Mesothelial cell of epicardium (in vitro differentiated cells): ENCODE measurements at regions not wholly inside any gene's neighbourhood (a gene's known extent, or its start where the extent isn't known, plus 50 kb on each side); places are given as distances from the start of the nearest gene placed in this dataset.

Experiments used
- DNase-seq, 2 experiments: peaks; one replicate each; pipeline ENCODE4 v3.0.0; 2021; ENCODE audit warnings: low spot score in 2 of 2; ENCODE audit not compliant: unreplicated experiment in 2 of 2
- H3K27ac Mint-ChIP-seq: 2 replicates; pipeline ENCODE4 v1.8.0; 2021; ENCODE audit warnings: mixed read lengths
- H3K27me3 Mint-ChIP-seq: 2 replicates; pipeline ENCODE4 v1.8.0; 2021; ENCODE audit warnings: low read depth, mixed read lengths
- H3K36me3 Mint-ChIP-seq: 2 replicates; pipeline ENCODE4 v1.8.0; 2021; ENCODE audit warnings: mixed read lengths
- H3K4me1 Mint-ChIP-seq: 2 replicates; pipeline ENCODE4 v1.8.0; 2021; ENCODE audit warnings: mixed read lengths
- H3K4me3 Mint-ChIP-seq: 2 replicates; pipeline ENCODE4 v1.8.0; 2021; ENCODE audit warnings: mild to moderate bottlenecking, moderate library complexity, mixed read lengths
- H3K9me3 Mint-ChIP-seq: 2 replicates; pipeline ENCODE4 v1.8.0; 2021; ENCODE audit warnings: mixed read lengths
- TF ChIP-seq, protein P1 (sequence below): fragments of 200-600 bp; sonication (generic); IDR thresholded peaks from one replicate; pipeline ENCODE4 v1.5.0; 2021; ENCODE audit warnings: antibody characterized with exemption; ENCODE audit not compliant: unreplicated experiment

- TF ChIP-seq, protein P1, sequence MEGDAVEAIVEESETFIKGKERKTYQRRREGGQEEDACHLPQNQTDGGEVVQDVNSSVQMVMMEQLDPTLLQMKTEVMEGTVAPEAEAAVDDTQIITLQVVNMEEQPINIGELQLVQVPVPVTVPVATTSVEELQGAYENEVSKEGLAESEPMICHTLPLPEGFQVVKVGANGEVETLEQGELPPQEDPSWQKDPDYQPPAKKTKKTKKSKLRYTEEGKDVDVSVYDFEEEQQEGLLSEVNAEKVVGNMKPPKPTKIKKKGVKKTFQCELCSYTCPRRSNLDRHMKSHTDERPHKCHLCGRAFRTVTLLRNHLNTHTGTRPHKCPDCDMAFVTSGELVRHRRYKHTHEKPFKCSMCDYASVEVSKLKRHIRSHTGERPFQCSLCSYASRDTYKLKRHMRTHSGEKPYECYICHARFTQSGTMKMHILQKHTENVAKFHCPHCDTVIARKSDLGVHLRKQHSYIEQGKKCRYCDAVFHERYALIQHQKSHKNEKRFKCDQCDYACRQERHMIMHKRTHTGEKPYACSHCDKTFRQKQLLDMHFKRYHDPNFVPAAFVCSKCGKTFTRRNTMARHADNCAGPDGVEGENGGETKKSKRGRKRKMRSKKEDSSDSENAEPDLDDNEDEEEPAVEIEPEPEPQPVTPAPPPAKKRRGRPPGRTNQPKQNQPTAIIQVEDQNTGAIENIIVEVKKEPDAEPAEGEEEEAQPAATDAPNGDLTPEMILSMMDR = no peak
- Mint-ChIP-seq H3K9me3 (no peaks in the 10 kb centered on the region), H3K4me1 (peaks cover 24% of the 10 kb centered on the region), H3K27me3 (no peaks in the 10 kb centered on the region), H3K4me3 (no peak overlapping the region), H3K36me3 (no peaks in the 10 kb centered on the region), H3K27ac (no peak overlapping the region)
- DNase-seq = no peak
Measured at GRCh38 chr4:112865443-112865842, 184.0 kb upstream of the ANK2 start.

- Mint-ChIP-seq H3K9me3 (no peaks in the 10 kb centered on the region), H3K27me3 (no peaks in the 10 kb centered on the region), H3K4me1 (peaks cover 8% of the 10 kb centered on the region), H3K27ac (no peak overlapping the region), H3K4me3 (no peak overlapping the region), H3K36me3 (no peaks in the 10 kb centered on the region)
- DNase-seq = no peak
- TF ChIP-seq, protein P1 = no peak
Measured at GRCh38 chr4:112876316-112876715, 173.1 kb upstream of the ANK2 start.

GRCh38 chr4:112881842-112882241, 167.6 kb upstream of the ANK2 start:
- H3K27ac Mint-ChIP-seq = no peak overlapping the region

DNA sequence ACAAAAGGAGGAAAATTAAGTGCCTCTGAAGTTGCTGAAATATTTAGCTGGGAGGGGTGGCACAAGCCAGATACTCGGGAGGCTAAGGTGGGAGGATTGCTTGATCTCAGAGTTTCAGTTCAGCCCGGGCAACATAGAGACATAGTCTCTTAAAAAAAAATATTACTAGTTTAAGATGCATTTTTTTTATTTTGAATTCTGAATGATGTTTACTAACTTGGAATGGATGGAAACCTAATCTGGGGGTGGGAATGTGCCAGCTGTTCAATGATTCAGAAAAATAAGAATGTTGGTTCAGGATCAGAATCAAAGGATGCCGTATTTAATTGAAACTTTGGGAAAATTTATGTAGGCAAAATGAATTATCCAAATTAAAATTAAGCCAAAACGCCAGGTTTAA, 167.2 kb upstream of the ANK2 start:
- H3K36me3 Mint-ChIP-seq = no peaks in the 10 kb centered on the region
- H3K27ac Mint-ChIP-seq = no peak overlapping the region
- H3K27me3 Mint-ChIP-seq = no peaks in the 10 kb centered on the region
- TF ChIP-seq, protein P1 = no peak
- DNase-seq = no peak
- H3K4me3 Mint-ChIP-seq = no peak overlapping the region
- no peaks in the 10 kb centered on the region for H3K9me3 Mint-ChIP-seq
- H3K4me1 Mint-ChIP-seq = peaks cover 8% of the 10 kb centered on the region

More at GRCh38 chr4:112881842-112882241, 167.6 kb upstream of the ANK2 start:
- TF ChIP-seq, protein P1 = no peak
- Mint-ChIP-seq H3K4me1 (peaks cover 8% of the 10 kb centered on the region), H3K4me3 (no peak overlapping the region), H3K9me3 (no peaks in the 10 kb centered on the region), H3K36me3 (no peaks in the 10 kb centered on the region), H3K27me3 (no peaks in the 10 kb centered on the region)
- DNase-seq = no peak

GRCh38 chr4:112884406-112884805, 165.0 kb upstream of the ANK2 start:
- H3K36me3 Mint-ChIP-seq = no peaks in the 10 kb centered on the region
- DNase-seq = no peak
- H3K4me1 Mint-ChIP-seq = peaks cover 17% of the 10 kb centered on the region
- H3K4me3 Mint-ChIP-seq = no peak overlapping the region
- H3K27me3 Mint-ChIP-seq = no peaks in the 10 kb centered on the region
- no peaks in the 10 kb centered on the region for H3K9me3 Mint-ChIP-seq
- no peak overlapping the region for H3K27ac Mint-ChIP-seq
- TF ChIP-seq, protein P1 = no peak

- H3K4me3 Mint-ChIP-seq = no peak overlapping the region
- no peaks in the 10 kb centered on the region for H3K9me3 Mint-ChIP-seq
- DNase-seq = no peak
- no peak overlapping the region for H3K27ac Mint-ChIP-seq
- H3K4me1 Mint-ChIP-seq = peaks cover 16% of the 10 kb centered on the region
- TF ChIP-seq, protein P1 = no peak
- H3K27me3 Mint-ChIP-seq = no peaks in the 10 kb centered on the region
- H3K36me3 Mint-ChIP-seq = no peaks in the 10 kb centered on the region
Measured at GRCh38 chr4:112885897-112886296, 163.6 kb upstream of the ANK2 start.
